GM18505 (cell line): ENCODE measurements at regions not wholly inside any gene's neighbourhood (a gene's known extent, or its start where the extent isn't known, plus 50 kb on each side); places are given as distances from the start of the nearest gene placed in this dataset.
"Not testable (repeated sequence)": the region's sequence is repeated elsewhere in the genome, so short reads cannot be mapped to it uniquely, and the experiment has no call there.

Experiments
- ATAC-seq: cut with Tn5 transposase; IDR thresholded peaks from one replicate; pipeline ENCODE4 v1.9.1; 2021; ENCODE audit not compliant: unreplicated experiment
- POLR2A ChIP-seq: IDR thresholded peaks from 4 replicates; pipeline ENCODE4 v1.6.1; 2011; ENCODE audit warnings: borderline replicate concordance; ENCODE audit not compliant: insufficient read depth, insufficient read length; ENCODE audit errors: extremely low read depth

DNA sequence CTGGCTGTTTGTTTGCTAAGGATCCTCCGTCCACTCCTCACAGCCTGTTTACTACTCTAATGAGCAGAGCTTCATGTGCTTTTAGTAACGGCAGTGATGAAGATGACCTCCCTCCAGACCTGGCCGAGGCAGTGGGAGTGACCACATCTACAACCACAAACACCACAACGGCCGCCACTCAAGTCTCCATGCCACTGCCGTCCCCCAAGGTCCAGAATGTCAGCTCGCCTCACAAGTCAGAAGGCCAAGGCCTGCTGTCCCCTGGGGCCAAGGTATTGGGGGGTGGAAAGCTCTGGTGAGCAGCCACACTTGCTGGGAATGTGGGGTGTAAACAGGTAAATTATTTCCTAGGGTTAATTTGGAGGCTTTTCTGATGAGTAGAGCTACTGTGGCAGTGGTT is 926.4 kb downstream of the IPMK start:
- ATAC-seq: no peak
- no peak for TF ChIP-seq POLR2A

DNA sequence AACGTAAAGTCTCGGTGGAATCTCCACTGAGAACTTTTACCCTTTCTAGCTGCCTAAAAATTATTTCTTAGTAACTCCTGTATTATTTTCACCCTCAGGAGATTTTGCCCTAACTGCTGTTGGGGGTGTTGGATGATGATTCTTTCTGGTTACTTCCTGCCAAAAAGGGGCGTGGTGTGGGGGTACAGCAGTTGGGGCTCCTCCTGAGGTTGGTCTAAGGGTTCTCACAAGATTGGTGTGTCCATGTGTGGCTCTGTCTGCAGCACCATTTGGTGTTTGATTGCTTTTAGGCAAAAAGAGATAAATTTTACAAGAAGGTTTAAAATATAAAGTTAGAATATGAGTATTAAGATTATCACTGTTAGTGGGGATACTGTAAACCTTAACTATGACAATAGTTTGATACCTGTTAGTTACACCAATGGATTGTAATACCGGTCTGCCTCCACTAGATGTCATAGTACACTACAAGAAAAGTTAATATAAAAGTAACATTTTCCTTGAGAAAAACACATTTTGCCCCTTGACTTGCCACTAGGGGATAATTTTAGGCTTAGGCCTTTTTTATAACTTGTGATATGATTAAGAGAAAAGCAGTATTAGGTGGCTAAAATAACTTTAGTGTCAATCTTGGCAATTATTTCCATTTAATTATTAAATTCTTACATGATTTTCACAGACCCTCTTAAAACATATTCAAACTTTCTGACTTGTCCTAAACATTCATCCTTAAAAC is 928.7 kb downstream of the IPMK start:
- ATAC-seq: peak; percentile 72
- no peak for TF ChIP-seq POLR2A

DNA sequence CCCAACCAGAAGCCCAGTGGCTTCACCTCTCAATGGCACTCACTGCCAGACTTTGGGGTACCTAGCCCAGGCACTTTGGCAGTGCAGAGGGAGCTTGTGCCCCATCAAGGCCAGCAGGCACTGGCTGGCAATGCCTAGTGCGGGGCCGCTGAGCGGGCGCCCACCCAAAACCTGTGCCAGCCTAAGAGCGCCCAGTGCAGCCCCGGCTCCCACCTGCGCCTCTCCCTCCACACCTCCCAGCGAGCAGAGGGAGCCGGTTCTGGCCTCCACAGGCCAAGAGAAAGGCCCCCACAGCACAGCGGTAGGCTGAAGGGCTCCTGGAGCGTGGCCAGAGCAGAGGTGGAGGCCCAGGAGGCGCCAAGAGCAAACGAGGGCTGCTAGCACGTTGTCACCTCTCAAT is 930.8 kb downstream of the IPMK start:
- ATAC-seq: no peak
- TF ChIP-seq POLR2A: no peak

DNA sequence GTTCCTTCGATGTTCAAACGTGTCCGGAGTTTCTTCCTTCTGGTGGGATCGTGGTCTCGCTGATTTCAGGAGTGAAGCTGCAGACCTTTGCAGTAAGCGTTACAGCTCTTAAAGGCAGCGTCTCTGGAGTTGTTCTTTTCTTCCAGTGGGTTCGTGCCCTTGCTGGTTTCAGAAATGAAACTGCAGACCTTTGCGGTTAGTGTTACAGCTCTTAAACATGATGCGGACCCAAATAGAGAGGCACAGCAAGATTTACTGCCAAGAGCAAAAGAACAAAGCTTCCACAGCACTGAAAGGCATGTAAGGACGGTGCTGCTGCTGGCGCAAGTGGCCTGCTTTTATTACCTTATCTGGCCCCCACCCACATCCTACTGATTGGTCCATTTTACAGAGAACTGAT is 931.4 kb downstream of the IPMK start:
- TF ChIP-seq POLR2A: no peak
- ATAC-seq: no peak

DNA sequence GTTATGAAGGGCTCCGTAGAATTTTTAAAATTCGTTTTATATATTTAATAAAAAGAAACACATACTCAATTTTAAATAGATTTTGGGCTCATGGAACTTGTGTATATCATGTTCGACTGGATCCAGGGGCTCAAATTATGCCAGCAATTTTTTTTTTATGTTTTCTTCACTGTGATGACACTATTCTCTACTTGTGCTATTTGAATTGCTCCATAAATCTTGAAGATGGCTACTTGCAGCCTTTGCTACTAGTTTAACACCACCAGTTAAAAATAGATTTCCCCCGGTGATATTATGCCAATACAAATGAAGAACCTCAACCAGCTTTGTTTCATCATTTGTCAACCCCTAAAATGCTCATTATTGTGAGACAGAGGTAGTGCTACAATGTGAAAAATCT is 933.2 kb downstream of the IPMK start:
- no peak for TF ChIP-seq POLR2A
- ATAC-seq: no peak

DNA sequence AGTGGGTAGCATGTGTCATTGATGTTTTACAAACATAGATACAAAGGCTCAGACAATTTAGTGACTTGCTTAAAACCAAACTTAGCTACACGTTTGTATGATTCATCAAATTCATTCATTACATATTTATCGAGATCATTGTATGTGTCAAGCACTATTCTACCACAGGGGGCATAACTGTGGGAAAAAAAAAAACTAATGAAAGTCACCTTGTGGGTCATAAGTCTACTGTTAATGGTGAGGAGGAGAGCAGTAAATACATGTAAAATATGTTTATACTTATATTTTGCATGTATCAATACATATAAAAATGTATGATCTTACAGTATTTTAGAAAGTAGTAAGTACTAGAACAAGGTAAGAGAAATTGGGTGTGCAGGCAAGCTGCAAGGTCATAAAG is 933.8 kb downstream of the IPMK start:
- no peak for TF ChIP-seq POLR2A

DNA sequence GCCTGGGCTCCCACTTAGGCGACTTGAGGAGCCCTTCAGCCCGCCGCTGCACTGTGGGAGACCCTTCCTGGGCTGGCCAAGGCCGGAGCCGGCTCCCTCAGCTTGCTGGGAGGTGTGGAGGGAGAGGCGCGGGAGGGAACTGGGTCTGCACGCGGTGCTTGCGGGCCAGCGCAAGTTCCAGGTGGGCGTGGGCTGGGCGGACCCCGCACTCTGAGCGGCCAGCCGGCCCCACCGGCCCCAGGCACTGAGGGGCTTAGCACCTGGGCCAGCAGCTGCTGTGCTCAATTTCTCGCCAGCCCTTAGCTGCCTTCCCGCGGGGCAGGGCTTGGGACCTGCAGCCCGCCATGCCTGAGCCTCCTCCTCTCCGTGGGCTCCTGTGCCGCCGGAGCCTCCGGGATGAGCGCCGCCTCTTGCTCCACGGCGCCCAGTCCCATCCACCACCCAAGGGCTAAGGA is 946.3 kb downstream of the IPMK start:
- ATAC-seq: not testable (repeated sequence)

More for the DNA sequence above, 933.8 kb downstream of the IPMK start:
- no peak for ATAC-seq

DNA sequence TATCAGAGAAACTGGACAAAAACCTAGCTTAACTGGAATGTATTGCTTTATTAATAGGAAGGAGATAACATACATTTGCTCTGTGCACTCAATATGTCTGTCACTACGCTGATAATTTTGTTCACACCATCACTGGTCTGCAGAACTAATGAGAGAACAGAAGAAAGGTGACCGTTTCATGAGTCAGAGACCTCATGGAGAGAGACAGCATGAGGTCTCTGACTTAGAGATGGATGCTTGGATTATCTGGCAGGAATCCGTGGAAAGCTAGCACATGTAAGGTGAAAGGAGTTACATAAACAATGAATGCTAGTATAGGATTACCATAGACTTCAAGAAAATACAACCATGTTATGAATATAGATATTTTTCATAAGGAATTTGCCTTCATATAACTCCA is 947.3 kb downstream of the IPMK start:
- no peak for TF ChIP-seq POLR2A
- no peak for ATAC-seq

DNA sequence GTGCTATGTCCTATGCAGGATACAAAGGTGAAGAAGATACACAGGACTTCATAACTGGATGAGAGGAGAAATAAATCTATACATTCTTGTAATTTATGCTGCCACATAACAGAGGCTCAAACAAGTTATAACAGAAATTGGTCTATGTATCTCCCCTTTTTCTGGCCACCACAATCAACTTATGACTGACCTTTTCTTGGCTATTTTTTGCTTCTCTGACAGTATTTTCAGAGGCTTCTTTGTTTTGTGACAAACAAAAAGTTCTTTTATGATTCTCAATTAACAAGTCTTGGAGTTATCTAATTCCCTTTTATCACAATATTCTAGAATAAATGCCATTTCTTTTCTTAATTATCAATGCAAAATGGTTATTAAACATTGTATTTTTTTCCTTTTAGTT is 953.0 kb upstream of the ZWINT start:
- no peak for ATAC-seq
- TF ChIP-seq POLR2A: no peak

DNA sequence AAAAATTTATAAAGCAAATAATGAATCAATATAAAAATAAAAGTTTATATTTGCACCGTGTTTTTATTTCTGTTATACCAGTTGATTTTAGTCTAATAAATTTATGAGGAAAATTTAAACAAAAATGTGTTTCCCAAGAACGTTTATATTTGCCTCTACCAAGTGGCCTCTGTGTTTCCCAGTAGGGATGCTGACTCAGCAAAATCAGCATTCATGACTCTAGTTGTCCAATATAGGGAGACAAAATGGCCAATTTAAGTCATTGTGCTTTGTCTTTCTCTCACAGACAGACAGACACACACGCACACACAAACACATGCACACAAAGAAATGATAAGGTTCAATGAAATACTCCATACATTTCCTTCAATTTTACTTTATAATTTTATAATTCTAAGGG is 942.5 kb upstream of the ZWINT start:
- TF ChIP-seq POLR2A: no peak
- ATAC-seq: no peak

DNA sequence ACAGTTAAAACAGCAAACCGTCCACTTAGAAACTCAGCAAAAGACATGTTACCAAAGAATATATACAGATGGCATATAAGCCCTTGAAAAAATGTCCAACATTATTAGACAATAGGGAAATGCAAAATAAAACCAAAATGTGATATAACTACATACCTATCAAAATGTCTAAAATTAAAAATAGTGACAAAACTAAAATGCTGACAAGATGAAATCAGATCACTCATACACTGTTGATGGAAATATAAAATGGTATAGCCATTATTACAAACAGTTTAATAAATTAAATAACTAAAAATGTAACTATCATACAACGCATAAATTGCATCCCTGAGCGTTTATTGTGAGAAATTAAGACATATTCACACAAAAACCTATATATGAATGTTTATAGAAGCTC is 939.7 kb upstream of the ZWINT start:
- no peak for TF ChIP-seq POLR2A
- ATAC-seq: no peak

DNA sequence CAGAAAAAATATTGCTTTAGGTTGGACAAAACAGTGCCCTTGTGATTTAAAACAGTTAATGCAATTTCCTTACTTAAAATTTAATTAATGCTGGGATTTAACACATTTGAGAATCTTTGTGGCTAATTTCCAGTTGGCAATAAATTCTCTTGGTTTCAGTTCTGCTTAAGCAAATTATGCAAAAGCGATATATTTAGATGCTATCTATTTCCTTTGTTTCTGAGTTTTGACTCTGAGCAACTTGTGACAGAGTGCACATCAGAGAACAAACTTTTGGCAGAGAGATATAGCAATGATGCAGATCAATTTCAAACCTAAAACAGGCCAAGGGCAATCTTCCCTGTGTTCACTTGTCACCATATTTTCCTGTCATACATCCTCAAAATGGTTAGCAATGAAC is 933.6 kb upstream of the ZWINT start:
- no peak for ATAC-seq
- TF ChIP-seq POLR2A: no peak

DNA sequence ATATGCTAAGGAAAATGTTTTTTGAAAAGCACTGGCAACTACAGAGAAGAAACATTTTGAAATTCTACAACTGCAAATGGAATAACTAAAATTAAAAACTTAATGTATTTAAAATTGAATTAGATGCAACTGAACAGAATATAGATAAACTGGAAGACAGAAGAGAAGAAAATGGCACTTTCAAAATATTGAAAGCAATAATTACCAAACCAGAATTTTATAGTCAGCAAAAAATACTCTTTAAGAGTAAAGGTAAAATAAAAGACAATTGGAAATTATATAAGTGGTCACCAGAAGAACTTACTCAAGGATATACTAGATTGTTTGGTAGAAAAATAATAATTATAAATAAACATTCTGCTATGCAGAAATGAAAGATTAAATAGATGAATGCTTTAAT is 927.7 kb upstream of the ZWINT start:
- no peak for TF ChIP-seq POLR2A
- no peak for ATAC-seq

DNA sequence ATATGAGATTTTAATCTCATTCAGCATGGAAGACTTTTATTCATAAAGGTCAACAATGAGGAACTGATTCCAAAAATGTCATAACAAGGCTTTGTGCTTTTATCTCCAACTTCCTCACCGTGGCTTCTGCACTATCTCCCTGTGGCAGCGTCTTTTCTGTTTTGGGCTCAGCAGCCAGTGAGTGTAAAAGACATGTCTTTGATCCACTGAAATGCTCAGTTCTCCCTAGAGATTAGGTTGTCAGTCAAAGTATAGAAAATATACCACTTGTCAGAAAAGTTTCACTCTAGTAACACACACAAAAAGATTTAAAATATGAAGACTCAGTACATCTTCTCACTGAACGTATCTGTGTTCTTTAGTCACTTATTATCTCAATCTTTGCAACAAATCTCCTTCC is 901.8 kb upstream of the ZWINT start:
- TF ChIP-seq POLR2A: no peak
- no peak for ATAC-seq

DNA sequence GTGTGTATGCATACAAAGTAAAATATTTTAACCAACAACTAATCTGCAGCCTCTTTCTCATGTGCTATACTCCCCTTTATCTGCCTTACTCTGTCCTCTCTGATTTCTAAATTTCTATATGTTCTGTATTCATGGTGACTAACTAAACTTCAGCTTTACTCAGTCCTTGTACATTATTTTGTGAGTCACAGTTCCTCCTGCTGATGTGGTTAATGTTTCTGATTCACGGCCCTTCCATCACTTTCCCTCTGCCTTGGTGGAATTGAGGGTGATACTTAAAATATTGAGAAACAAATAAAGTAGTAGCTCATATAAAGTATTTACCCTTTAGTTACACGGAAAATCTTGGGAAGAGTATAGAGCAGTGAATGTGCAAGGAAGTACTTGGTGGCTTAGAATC is 899.1 kb upstream of the ZWINT start:
- no peak for ATAC-seq
- no peak for TF ChIP-seq POLR2A
